Left renal pelvis (tissue), 4 donors: ENCODE measurements at regions not wholly inside any gene's neighbourhood (a gene's known extent, or its start where the extent isn't known, plus 50 kb on each side); places are given as distances from the start of the nearest gene placed in this dataset.
"Not testable (repeated sequence)": the region's sequence is repeated elsewhere in the genome, so short reads cannot be mapped to it uniquely, and the experiment has no call there.

ENCODE experiments used
- DNase-seq, 4 donors: peaks; one replicate each; pipeline ENCODE4 v3.0.0-alpha.2; 2013; ENCODE audit warnings: low read depth in 4 of 4, low spot score in 3 of 4

GRCh38 chr12:128007250-128007649, 259.7 kb upstream of the TMEM132C start:
- no peak for DNase-seq

- no peak for DNase-seq
Observed at GRCh38 chr12:128008341-128008740, 258.6 kb upstream of the TMEM132C start.

DNA sequence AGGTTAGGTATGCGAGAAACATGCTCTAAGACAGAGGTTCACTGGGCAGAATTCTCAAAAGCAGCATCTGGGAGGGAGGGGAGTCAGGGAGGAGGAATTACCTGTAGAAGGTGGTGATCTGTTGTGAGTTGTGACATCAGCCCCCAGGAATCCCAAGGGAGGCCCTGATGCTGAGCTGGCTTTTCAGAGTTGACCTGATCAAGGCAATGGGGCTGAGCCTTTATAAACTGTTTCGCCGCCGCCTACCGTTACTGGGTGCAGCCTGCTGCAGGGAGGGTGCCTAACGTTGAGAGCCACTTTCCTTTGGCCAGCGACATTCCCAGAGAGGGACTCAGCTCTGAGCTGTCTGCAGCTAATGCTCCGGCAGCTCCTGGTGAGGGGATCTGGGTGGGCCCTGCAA, 257.9 kb upstream of the TMEM132C start:
- no peak for DNase-seq

DNA sequence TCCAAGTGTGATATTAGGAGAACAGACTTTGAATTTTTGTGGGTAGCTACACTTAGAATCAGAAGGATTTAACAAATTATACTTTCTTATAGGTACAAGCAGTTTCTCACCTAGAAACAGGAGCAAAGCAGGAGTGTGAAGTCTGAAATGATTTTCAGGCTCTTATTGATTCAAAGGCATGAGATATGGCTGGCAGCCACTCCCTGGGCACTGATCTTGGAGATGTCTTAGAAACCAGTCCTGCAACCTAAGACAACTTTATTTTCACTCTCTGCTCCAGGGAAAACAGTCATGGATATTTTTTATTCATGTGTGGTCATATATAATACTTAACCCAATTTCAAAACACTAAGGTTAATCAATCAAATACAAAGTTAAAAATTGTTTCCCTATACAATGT, 254.9 kb upstream of the TMEM132C start:
- DNase-seq, result no peak

DNA sequence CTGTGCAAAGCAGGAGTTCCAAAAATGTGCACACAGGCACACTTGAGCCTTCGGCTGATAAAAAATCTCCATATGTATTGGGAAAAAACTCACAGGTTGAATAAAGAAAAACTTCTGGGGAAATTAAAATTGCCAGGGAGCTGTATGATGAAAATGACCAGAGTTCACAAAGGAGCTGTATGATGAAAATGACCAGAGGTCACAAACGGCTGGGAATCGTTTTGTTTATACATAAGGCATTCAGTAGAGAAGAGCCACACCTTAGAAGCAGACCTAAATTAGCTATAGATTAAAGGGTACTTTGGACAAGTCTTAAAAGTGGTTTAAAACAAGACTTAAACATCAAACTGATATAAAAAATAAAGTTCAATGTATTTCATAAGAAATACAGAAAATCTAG, 251.7 kb upstream of the TMEM132C start:
- no peak for DNase-seq

DNA sequence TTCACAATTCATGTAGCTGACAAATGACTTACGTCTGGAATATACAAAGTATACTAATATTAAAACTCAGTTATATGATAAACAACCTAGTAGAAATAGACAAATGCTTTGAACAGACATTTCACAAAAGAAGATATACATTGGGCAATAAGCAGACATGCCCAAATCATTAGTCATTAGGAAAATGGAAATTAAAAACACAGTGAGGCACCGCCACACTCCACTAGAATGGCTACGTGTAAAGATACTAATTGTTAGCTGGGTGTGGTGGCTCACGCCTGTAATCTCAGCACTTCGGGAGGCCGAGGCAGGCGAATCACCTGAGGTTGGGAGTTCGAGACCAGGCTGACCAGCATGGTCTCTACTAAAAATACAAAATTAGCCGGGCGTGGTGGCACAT, 248.9 kb upstream of the TMEM132C start:
- DNase-seq, result no peak

DNA sequence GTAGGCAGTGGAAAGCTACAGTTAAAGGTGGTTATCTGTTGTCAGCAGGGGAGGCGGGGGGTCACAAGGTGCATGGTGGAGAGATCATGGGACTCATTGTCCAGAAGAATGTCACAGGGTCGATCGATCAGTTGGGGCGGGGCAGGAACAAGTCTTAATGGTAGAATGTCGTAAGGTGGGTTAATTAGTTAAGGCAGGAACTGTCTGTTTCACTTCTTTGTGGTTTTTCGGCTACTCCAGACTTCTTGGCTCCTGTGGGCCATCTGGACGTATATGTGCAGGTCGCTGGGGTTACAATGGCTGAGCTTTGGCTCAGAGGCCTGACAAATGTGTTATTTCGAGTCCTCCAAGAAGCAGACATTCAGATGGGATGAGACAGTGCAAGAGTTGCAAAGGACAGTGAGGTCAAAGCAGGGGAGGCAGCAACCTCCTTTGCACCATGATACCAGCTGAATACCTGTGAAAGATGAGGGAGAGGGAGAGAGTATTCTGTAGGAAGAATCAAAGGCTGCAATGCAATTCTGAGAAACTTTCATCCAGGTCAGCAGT, 246.9 kb upstream of the TMEM132C start:
- no peak for DNase-seq

DNA sequence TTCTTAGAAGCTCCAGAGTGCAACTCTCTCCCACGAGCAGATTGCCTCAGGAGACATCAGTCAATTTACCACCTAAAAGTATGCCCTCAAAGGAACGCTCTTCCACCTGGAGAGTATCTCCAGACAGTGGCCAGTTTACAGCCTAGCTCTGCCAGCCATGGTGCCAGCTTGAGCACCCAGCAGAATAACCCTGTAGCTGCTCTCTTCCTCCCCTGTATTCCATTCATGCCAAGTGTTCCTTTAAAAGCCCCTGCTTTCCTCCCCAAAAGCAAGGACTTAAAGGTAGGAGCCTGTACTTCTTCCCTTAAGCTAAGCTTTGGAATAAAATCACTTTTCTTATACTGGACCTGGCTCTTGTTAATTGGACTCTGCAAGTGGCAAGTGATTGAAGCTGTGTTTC, 245.4 kb upstream of the TMEM132C start:
- DNase-seq, result no peak

DNA sequence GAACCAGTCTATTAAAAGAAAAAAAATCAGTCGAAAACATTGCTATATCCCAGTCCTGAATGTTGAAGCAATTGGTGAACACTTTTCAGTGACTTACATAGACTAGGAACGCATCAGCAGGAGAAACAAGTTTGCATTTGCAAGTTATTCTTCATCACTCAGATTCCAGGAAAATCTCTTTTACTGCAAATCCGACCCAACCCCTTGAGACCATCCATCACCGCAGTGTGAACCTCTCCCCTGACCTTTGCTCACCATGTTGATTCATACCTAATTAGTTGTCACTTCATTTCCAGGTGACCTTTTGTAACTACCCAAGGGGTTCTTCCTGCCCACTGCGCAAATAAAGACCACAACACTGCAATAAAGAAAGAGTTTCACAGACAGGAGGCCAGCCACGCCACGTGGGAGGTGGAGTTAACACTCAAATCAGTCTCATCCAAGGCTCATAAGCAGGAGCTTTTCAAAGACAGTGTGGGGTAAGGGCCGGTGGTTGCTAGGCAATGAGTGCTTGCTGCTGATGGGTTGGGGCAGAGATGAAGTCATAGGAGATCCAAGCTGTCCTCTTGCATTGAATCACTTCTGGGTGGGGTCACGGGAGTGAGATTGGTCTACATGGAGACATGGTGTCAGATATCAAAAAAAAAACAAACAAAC, 241.3 kb upstream of the TMEM132C start:
- DNase-seq, result no peak

- DNase-seq, result no peak
Observed at GRCh38 chr12:128026696-128027574, 240.0 kb upstream of the TMEM132C start.

DNA sequence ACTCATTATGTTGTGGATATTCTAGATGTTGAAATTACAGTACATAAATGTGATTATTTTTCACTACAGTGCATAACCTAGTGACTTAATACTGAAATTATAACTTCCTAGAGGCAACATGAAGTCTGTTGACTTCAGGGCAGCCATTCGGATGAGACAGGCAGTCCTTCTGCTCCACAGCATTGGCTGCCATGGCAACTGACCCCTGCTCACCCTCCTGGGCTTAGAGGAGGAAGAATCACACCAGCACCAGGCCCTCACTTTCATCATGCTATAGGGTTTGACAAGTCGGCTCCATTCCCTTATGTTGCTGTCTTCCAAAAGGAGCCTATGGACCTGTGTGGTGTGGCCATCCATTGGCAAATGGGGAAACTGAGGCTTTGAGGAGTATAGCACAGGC, 233.5 kb upstream of the TMEM132C start:
- no peak for DNase-seq

GRCh38 chr12:128040971-128041370, 226.0 kb upstream of the TMEM132C start:
- no peak for DNase-seq

DNA sequence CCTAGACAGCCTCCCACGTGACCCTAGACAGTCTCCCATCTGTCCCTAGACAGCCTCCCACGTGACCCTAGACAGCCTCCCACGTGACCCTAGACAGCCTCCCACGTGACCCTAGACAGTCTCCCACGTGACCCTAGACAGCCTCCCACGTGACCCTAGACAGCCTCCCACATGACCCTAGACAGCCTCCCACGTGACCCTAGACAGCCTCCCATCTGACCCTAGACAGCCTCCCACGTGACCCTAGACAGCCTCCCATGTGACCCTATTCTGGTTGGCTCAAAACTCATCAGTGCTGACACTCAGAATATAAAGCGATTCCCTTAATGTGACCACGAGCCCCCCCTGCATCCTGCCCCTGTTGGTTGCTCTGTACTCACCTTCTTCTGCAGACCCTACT, 224.7 kb upstream of the TMEM132C start:
- DNase-seq, result not testable (repeated sequence)

DNA sequence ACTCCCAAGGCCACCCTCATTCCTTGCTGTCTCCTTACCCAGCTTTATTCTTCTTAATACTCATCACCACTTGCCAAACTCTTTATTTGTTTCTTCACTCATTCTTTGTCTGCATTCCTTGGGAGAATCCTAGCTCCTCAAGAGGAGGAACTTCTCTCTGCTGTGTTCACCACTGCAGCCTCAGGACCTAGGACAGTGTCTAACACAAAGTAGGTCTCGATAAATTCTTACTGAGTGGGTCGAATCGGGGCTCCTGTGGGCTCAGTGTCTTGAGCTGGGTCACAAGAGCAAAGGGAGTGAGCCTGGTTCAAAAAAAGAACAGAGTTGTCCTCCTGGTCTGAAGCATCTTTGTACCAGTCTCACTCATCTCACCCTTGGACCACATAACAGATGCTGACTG, 224.1 kb upstream of the TMEM132C start:
- DNase-seq, result no peak

DNA sequence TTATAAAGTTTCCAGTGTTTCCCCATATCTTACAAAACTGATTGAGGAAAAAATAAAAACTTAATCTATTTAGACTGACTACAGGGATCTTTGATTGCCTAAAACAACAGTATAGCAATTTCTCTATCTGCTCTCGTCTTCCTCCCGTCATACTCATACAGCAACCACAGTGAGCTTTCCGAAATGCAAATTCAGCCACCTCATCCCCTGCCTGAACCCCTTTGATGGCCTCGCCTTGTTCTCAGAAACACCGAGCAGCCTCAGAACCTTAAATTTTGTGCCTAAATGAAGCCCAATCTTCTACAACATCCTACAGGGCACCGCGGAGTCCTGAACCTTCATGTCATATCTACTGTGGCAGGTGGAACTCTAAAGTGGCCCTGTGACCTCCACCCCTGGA, 223.7 kb upstream of the TMEM132C start:
- no peak for DNase-seq

DNA sequence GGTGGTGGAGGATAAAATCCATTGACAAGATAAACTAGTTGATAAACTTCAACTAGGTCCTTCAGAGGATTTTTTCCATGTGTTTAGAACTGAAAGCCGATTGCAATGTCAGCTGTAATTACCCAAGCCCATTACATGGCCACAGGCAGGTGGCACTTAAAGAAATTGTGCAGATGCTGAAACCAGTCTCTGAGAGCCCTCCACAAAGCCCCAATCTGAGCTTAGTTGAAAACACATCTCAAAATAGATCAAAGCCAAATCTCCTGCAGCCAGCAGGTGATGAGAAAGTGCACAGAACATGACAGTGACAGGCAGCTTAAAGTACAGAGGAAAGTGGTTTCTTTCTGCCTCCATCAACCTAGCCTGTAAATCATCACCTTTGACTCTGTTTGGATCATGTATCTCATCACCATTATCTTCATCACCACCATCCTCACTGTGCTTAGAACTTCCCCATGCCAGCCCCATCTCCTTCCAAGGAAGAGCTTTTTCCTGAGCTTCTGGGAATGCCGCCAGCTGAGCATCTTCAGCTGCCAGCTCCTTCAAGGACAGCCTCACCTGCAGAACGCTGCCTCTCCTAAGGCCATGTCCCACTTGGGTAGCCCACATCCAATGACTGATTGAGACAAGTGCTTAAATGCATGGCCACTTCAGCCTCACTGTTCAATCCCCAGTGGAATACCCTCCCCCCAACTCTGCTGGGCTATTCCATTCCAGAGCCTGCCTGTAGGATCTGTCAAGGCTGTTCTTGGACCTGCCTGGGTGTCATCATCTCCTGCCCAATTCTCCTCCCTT, 219.5 kb upstream of the TMEM132C start:
- DNase-seq, result no peak

DNA sequence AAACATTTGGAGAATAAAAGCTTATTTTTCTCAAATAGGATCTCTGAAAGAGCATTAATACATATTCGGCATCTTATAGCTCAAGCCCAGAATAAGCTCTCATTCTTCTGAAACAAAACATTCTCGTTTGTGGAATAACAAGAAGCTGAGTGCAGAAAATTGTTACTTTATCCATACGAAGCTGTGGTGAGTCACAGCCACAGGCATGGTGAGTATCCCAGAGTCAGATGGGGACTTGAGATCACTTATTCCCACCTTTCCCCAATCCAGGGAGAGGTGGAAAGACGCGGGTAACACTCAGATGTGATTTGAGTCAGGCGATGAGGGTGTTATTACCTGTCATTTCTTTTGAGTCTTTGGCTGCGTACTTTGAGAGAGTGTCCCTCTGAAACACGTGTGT, 214.6 kb upstream of the TMEM132C start:
- DNase-seq, result no peak

DNA sequence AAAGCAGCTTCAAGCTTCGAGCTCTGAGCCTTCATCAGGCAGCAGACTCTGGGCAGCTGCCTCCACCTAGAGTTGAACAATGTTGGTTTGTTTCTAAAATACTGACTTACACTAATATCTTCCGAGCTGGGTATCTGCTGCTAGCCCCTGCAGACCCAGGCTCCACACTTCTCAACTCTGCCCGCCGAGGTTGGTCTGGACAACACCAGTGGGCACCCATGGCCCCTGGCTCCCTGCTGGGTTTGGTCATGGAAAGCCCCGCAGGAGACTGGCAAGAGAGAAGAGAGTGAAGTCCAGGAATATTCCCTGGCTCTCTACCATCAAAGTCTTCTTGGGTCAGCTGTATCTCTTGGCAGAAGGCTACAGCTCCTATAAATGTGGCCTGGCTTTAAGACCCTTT, 214.2 kb upstream of the TMEM132C start:
- no peak for DNase-seq

DNA sequence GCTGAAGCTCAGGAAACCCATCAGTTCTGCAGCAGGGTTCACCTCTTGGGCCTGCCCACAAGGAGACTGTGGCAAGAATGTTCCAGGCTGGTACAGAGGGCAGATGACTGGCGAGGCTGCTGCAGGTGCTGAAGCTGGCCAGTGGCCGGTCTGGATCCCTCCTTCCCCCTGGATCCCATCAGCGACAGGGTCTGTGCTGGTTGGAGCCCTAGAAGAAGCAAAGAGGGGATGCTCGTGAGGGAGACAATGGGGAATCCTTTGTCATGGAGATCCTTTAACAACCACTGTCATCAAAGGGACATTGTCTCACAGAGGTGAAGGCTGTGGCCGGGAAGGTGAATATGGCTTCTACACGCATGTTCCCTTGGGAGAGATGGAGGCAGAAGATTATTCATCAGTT, 211.4 kb upstream of the TMEM132C start:
- no peak for DNase-seq

DNA sequence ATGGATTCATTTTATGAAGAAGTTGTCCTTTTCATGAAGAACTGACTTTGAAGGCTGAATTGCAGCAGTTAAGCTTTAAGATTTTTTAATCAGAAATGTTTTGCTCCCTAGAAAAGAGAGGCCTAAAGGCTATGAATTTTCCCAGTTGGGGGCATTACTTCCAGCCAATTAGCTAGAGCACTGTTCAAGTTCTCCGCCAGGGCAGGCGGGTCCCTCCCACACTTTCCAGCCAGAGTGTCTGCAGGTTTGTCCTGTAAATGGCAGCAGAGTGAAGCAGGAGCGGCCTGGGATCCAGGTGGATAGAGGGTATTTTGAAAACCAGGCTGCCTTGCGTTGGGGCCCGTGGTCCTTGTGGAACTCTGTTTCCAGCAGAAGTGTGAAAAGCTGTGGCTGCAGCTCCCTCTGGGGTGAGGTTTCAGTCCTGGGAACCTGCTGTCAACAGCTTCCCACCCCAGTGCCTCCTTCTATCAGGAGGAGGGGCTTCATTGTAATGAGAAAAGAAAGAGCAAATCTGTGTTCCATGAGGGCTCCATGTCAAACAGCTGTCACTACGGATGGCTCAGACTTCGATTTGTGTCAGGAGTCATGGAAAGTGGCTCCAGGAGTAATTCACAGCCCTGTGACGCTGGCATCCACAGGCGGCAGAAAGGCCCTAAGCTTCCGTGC, 210.7 kb upstream of the TMEM132C start:
- DNase-seq, result no peak

DNA sequence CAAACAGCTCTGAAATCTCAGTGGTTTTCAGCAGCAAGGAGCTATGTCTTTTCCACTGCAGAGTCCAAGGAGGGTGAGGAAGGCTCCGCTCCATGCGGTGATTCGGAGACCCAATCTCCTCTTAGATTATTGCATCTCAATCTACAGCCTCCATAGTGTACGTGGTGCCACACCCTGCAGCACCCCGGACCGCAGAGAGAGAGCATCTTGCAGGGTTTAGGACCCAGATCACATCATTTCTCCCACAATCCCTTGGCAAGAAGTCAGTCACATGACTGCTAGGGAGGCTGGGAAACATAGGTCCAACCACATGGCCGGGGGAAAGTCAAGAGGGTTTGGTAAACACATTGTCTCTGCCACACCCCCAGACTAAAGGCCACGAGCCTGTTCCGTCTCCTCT, 209.4 kb upstream of the TMEM132C start:
- no peak for DNase-seq
